Stimulated activated CD4-positive, alpha-beta T cell treated with anti-CD3 and anti-CD28 coated beads, Interleukin-2, amount 100 ng/mL, for 24 hours (primary cell): ENCODE measurements at regions not wholly inside any gene's neighbourhood (a gene's known extent, or its start where the extent isn't known, plus 50 kb on each side); places are given as distances from the start of the nearest gene placed in this dataset.

ENCODE experiments used
- DNase-seq, 2 donors: peaks; one replicate each; pipeline ENCODE4 v3.0.0-alpha.2; 2020

- DNase-seq, result no peak
Observed at GRCh38 chr2:156087875-156088274, 244.6 kb downstream of the NR4A2 start.

GRCh38 chr2:156083763-156084493 is 248.6 kb downstream of the NR4A2 start:
- no peak for DNase-seq

GRCh38 chr2:156079845-156080244 is 252.7 kb downstream of the NR4A2 start:
- DNase-seq, result no peak

GRCh38 chr2:156077041-156077742 is 255.3 kb downstream of the NR4A2 start:
- no peak for DNase-seq

- DNase-seq, result no peak
Observed at GRCh38 chr2:156065912-156066311, 266.6 kb downstream of the NR4A2 start.

- DNase-seq, result no peak
Observed at GRCh38 chr2:156064540-156064939, 268.0 kb downstream of the NR4A2 start.

- no peak for DNase-seq
Observed at GRCh38 chr2:156057647-156058046, 274.9 kb downstream of the NR4A2 start.

GRCh38 chr2:156054983-156055382 is 277.5 kb downstream of the NR4A2 start:
- no peak for DNase-seq

- no peak for DNase-seq
Observed at GRCh38 chr2:156046900-156047299, 285.6 kb downstream of the NR4A2 start.

- no peak for DNase-seq
Observed at GRCh38 chr2:156042895-156043294, 289.6 kb downstream of the NR4A2 start.

DNA sequence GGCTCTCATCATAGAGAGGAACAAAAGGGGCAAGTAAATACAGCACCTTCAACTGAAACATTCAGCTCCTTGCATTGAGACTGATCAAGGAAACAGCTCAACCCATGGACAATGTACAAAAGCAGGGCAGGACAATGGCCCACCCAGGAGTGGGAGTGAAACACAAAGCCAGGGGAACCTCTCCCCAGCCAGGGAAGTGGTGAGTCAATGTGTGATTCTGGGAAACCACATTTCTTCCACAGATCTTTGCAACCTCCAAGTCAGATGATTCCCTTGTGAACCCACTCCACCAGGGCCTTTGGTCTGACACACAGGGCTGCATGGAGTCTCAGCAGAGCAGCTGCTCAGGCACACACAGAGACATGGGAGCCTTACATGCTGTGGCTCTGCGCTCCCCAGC is 294.5 kb downstream of the NR4A2 start:
- DNase-seq, result no peak

DNA sequence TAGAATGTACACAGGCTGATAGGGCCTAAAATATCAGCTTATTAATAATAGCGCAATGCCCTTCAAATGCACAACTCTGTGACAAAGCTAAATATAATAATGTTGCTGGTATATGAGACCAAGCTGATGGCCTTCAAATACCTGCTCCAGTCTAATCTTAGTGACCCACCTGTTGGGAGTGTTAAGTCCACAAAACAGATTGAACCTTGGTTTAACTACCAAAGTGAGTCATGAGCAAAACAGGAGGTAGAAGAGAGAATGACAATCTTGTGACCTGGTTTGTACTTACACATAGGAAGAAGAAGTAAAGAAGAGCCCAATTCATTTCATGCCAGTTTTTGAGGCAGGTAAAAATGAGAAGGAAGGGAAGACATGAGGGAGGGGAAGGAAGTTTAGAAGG is 295.0 kb downstream of the NR4A2 start:
- DNase-seq, result no peak

DNA sequence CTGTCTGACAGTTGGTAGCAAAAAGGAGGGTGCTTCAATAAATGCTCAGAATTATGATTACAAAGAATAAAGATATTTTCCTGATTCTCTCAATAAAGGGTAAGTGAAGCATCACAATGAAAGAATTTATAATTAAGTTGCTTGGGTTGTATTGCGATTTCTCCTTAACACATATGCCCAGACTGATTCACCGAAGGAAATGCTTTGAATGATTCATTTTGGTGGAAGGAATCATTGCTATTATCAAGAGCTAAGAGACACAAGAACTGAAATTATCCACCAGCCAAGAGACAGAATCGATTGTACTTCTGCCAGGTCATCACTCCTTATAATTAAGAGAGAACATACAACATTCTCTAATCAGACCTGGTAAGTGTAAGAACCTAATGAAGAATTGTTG is 301.4 kb downstream of the NR4A2 start:
- DNase-seq, result no peak

- no peak for DNase-seq
Observed at GRCh38 chr2:156023229-156023869, 309.2 kb downstream of the NR4A2 start.

DNA sequence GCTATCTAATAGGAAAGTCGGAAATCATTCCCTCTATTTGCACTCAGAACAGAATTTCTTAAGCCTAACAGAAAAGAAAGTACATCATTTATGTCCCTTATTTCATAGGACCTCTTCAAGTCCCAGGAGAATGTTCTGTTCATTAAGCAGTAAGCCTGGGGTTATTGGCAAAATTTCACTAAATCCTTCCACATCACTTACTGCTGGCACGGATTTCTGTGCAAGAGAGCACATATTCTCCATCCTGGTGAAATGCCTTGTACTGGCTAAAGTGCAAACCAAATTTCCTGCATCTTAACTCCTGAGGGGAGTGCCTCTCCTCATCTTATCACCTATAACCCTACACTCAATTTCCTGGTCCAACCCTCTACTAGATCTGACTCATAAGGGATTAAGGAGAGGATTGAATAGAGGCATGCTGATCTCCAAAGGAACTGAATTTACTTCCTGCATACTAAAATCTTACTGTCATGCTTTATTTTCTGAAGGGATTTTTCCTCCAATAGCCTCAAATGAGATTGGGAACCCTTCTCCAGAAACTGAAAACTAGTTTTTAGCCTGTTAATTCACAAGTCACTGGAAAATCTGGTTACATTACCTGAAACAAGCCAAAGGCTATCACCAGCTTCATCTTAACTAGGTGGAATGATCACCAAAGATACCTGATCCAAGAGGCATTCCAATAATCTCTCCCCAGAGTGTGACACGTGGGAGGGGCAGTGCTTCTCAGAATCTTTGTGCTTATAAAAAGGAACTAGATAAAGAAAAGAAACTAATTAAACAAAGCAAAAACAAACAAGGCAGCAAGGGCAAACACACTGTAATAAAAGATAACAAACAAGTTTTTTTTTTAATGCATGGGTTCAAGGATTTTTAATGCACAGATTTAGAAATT is 311.1 kb downstream of the NR4A2 start:
- DNase-seq, result no peak

DNA sequence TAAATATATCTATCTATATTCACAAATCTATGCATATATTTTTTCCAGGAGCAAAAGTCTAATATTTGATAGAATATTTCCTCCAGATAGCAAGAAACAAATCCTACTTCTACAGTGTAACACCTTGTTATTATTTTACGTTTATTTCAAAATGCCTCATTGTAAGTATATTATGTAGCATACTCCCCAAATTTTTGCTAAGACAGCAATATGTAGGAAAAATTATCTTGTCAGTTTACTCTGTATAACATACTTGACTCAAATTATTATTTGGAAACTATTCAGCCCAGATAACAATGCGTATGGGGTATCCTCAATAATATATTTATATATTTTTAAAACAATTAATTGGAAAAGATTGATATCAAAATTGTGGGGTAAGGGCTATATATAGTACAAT is 313.2 kb downstream of the NR4A2 start:
- DNase-seq, result no peak

GRCh38 chr2:156017341-156017885 is 315.1 kb downstream of the NR4A2 start:
- DNase-seq, result no peak

DNA sequence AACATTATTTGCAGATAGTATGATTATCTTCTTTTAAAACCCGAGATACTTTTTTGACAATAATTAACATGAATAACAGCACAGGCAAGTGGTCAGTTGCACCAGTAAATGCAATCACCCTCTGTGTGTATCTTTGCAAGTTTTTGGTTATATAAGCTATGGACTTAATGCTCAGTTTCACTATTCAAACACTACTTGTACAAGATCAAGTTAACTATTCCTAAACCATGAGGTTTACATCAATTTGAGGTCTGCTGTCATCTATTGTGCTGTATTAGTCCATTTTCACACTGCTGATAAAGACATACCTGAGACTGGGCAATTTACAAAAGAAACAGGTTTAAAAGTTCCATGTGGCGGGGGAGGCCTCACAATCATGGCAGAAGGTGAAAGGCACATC is 323.2 kb downstream of the NR4A2 start:
- no peak for DNase-seq

GRCh38 chr2:156006721-156007618 is 325.6 kb downstream of the NR4A2 start:
- DNase-seq, result no peak

DNA sequence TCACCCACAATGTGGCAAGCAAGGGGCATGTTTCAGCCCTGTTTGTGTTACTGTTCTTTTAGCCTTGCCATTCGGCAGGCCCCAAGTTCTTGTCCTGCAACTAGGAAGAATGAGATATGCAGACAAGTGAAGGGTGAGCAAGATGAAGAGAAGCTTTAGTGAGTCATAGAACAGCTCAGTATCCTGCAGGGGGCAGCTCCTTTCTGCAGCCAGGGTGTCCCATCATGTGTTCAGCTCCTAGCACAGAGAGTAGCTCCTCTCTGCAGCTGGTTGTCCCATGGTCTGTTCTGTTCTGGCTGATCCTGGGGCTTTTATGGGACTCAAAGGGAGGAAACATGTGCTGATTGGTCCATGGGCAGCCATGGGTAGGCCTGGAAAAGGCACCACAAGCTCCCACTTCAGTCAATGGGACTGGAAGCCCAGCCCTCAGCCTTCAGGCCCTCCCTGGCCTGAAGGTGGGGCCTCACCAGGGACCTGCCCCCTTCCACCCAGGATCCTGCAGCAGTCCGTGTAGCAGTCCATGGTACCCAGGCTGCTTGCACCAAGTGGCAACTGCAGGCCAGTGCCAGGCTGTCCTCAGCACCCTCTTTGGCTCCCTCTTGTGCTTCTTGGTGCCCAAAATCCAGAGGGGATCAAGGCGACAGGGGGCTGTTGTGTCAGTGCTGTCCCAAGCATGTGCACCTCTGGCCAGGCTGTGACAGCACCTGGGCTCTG is 326.4 kb downstream of the NR4A2 start:
- no peak for DNase-seq

DNA sequence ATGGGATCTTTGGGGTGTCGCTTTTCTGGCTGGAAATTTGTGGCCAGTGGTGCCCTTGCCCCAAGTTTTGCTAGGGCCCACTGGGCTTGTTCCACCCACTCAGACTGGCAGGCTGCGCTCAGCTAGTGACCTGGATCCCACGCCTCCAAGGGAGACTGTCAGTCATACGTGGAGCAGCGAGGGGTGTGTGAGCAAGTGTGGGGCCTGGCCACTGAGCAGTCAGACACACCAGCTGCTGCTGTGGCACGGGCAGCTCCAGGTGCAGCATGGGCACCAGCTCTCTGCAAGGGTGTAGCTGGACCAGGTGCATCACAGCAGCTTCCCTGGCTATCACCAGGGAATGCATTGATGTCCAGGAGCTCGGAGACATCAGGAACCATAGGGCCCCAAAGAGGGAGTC is 327.0 kb downstream of the NR4A2 start:
- DNase-seq, result no peak
